Activated naive CD4-positive, alpha-beta T cell treated with anti-CD3 and anti-CD28 coated beads for 36 hours (primary cell): ENCODE measurements at regions not wholly inside any gene's neighbourhood (a gene's known extent, or its start where the extent isn't known, plus 50 kb on each side); places are given as distances from the start of the nearest gene placed in this dataset.
A peak's percentile ranks its signal among the peaks of the same experiment; 100 is the strongest.

Source experiments
- CTCF ChIA-PET: fragments of 350-600 bp; sonication (Branson Sonifier 250); formaldehyde crosslinking; loops from one replicate; lab custom pipeline; 2021; ENCODE audit warnings: antibody characterized with exemption; lab: Charles Lee
- DNase-seq: peaks from one replicate; pipeline ENCODE4 v3.0.0-alpha.2; 2020
- H3K27ac Mint-ChIP-seq: one replicate; pipeline ENCODE4 v1.8.0; 2021; ENCODE audit warnings: mild to moderate bottlenecking, mixed read lengths
- H3K27me3 Mint-ChIP-seq: one replicate; pipeline ENCODE4 v1.8.0; 2021; ENCODE audit warnings: low read depth, mixed read lengths
- H3K36me3 Mint-ChIP-seq: one replicate; pipeline ENCODE4 v1.8.0; 2021; ENCODE audit warnings: low read depth, mixed read lengths
- H3K4me1 Mint-ChIP-seq: one replicate; pipeline ENCODE4 v1.8.0; 2021; ENCODE audit warnings: low read depth, mixed read lengths
- H3K4me3 Mint-ChIP-seq: one replicate; pipeline ENCODE4 v1.8.0; 2021; ENCODE audit warnings: mild to moderate bottlenecking, moderate library complexity, mixed read lengths
- H3K9me3 Mint-ChIP-seq: one replicate; pipeline ENCODE4 v1.8.0; 2021; ENCODE audit warnings: mixed read lengths
- intact Hi-C: fragments of 100-400 bp; cut with micrococcal nuclease; formaldehyde crosslinking; loops from one replicate; pipeline ENCODE4 v1.15.1; 2023

DNA sequence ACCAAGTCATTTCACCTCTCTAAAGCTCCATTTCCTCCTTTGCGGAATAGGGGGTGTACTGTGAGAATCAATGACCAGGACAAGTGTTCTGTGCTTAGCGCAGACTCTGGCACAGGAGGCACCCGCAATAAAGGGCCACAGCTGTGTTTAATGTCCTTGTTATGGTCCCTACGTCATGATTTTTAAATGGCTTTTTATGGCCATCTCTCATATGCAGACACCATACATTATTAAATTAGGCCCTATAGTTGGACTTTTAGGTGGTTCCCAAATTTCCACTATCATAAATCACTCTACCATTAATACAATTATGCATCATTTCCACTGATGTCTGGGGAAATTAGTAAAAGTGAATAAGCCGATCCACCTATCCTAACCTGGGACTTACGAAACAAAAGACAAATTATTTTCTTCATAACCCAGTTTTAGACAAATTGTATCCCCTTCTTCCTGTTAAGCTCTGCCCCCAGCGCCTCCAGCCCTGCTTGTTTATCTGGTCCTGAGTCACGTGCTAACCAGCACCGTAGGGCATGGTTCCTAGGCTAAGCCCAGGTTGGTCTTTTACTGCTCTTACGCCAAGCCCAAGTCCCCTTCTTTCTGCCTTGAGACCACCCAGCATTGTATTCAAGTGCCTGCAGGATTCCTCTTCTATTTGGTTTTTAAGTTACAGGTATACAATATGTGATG lies 278.3 kb downstream of the SHQ1 start:
- intact Hi-C loops = no loop called here
- CTCF ChIA-PET = interaction anchor here (0.9 to 1.2 kb wide), 3 partner anchors 18 to 153 kb away, joined by 3 to 4 read pairs (median 3); no protein-coding TSS in a partner anchor
- DNase-seq = no peak
- no peak overlapping the region for H3K4me3 Mint-ChIP-seq
- no peak overlapping the region for H3K27ac Mint-ChIP-seq
- H3K36me3 Mint-ChIP-seq = no peaks in the 10 kb centered on the region
- H3K9me3 Mint-ChIP-seq = no peaks in the 10 kb centered on the region
- H3K4me1 Mint-ChIP-seq = no peaks in the 10 kb centered on the region
- no peaks in the 10 kb centered on the region for H3K27me3 Mint-ChIP-seq

DNA sequence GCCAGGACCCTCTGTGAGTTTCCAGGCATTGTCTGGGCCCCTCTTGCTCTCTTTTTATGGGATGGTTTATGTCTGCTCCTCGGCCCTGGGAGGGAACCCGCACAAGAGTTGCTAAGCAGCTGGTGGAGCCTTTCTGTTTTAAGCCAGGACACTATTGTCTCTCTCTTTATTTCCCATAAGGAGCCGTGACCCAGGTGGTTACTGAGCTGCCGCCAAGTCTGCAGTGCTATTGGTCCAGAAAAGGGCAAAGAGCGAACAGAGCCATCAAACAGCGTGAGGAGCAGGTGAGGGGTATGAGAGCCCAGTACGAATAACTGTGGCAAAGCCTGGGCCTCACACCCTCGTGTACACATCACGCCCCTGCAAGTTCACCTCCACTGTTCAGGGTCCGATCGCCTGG lies 280.2 kb downstream of the SHQ1 start:
- CTCF ChIA-PET = no interaction called here
- intact Hi-C loops = no loop called here
- DNase-seq = no peak
- Mint-ChIP-seq H3K4me1 (no peaks in the 10 kb centered on the region), H3K9me3 (no peaks in the 10 kb centered on the region), H3K4me3 (no peak overlapping the region), H3K36me3 (no peaks in the 10 kb centered on the region), H3K27me3 (no peaks in the 10 kb centered on the region), H3K27ac (no peak overlapping the region)

GRCh38 chr3:72567474-72567873 lies 280.8 kb downstream of the SHQ1 start:
- Mint-ChIP-seq H3K27me3 (no peaks in the 10 kb centered on the region), H3K27ac (no peak overlapping the region), H3K36me3 (no peaks in the 10 kb centered on the region), H3K4me1 (no peaks in the 10 kb centered on the region), H3K9me3 (no peaks in the 10 kb centered on the region), H3K4me3 (no peak overlapping the region)
- DNase-seq = no peak
- intact Hi-C loops = no loop called here
- CTCF ChIA-PET = no interaction called here

- no peaks in the 10 kb centered on the region for H3K4me1 Mint-ChIP-seq
- H3K36me3 Mint-ChIP-seq = no peaks in the 10 kb centered on the region
- intact Hi-C loops = no loop called here
Measured at GRCh38 chr3:72565593-72565992, 282.7 kb downstream of the SHQ1 start.

DNA sequence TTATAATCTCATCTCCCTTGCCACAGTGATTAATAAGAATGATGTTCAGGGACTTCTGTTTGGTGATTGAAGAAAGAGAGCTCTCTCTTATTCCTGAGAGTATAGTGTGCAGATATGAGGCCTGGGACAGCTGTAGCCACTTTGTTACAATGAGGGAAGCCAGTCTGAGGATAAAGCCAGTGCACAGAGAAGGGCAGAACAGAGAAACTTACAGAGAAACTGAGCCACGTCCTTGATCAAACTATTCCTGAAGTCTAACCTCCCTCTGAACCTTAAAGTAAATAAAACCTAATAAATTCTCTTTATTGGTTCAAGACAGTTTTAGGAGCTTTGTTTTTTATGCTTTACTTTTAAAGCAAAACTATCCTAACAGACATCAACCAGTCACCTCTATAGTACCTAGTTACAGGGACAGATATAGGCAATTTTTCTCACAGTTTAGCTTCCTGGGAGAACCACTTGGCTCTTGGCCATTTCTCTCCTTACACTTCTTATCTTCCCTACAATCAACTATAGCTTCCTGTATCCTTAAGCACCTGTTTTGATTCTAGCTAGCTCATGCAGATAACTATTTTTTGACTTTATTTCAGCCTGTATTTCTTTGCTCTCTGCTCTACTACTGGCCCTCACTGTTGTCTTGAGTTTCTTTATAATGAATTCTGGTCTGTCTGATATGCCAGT lies 284.4 kb downstream of the SHQ1 start:
- no peak for DNase-seq
- Mint-ChIP-seq H3K9me3 (peaks cover 2% of the 10 kb centered on the region), H3K27me3 (no peaks in the 10 kb centered on the region), H3K4me1 (no peaks in the 10 kb centered on the region), H3K36me3 (no peaks in the 10 kb centered on the region), H3K27ac (no peak overlapping the region), H3K4me3 (no peak overlapping the region)
- CTCF ChIA-PET = no interaction called here
- intact Hi-C loops = no loop called here

More at GRCh38 chr3:72565593-72565992, 282.7 kb downstream of the SHQ1 start:
- H3K9me3 Mint-ChIP-seq = peaks cover 2% of the 10 kb centered on the region
- no peak overlapping the region for H3K27ac Mint-ChIP-seq
- no peak for DNase-seq
- H3K4me3 Mint-ChIP-seq = no peak overlapping the region
- CTCF ChIA-PET = no interaction called here
- H3K27me3 Mint-ChIP-seq = no peaks in the 10 kb centered on the region

GRCh38 chr3:72560846-72561675 lies 287.2 kb downstream of the SHQ1 start:
- Mint-ChIP-seq H3K27me3 (no peaks in the 10 kb centered on the region), H3K4me1 (no peaks in the 10 kb centered on the region), H3K36me3 (peaks cover 3% of the 10 kb centered on the region), H3K27ac (no peak overlapping the region), H3K4me3 (no peak overlapping the region), H3K9me3 (peaks cover 9% of the 10 kb centered on the region)
- intact Hi-C loops = no loop called here
- CTCF ChIA-PET = no interaction called here
- no peak for DNase-seq

DNA sequence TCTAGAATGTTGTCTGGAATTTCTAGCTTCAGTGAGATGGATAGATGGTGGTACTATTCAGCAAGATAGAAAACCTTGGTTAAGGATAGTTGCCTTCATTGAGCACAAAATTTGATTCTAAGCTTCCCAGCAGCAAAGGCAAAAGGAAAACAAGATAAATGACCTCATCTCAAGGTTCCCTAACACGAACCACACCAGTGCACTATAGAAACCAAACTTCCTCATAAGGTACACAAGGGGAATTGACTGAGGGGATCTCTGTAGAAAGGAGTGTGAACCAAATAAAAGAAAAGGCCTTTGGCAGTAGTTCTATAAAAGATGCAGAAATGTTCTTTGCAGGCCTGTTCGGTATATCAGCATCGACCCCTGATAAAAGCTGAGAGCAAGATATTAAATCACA lies 288.9 kb downstream of the SHQ1 start:
- no peaks in the 10 kb centered on the region for H3K27me3 Mint-ChIP-seq
- peaks cover 3% of the 10 kb centered on the region for H3K36me3 Mint-ChIP-seq
- CTCF ChIA-PET = no interaction called here
- no peak overlapping the region for H3K27ac Mint-ChIP-seq
- H3K4me3 Mint-ChIP-seq = no peak overlapping the region
- peaks cover 14% of the 10 kb centered on the region for H3K9me3 Mint-ChIP-seq
- no peak for DNase-seq
- no peaks in the 10 kb centered on the region for H3K4me1 Mint-ChIP-seq
- intact Hi-C loops = no loop called here

DNA sequence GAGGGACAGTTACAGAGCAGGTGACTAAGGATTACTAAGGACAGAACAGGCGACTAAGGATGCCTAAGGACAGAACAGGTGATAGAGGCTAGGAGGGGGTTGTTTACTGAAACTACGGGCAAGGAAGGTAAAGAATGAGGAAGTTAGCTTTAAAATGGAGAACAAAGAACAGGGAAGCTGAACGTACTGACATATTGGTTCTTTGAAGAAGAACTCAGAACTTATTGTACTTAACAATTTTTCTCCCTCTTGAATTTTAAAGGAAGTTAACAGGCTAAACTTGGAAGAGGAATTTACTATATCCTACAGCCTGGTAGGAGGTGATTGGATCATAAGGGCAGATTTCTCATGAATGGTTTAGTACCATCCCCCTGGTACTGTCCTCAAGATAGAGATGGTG lies 290.2 kb downstream of the SHQ1 start:
- H3K36me3 Mint-ChIP-seq = peaks cover 3% of the 10 kb centered on the region
- H3K27me3 Mint-ChIP-seq = no peaks in the 10 kb centered on the region
- no peak overlapping the region for H3K27ac Mint-ChIP-seq
- H3K4me1 Mint-ChIP-seq = no peaks in the 10 kb centered on the region
- no peak overlapping the region for H3K4me3 Mint-ChIP-seq
- CTCF ChIA-PET = no interaction called here
- DNase-seq = no peak
- intact Hi-C loops = no loop called here
- peaks cover 14% of the 10 kb centered on the region for H3K9me3 Mint-ChIP-seq

DNA sequence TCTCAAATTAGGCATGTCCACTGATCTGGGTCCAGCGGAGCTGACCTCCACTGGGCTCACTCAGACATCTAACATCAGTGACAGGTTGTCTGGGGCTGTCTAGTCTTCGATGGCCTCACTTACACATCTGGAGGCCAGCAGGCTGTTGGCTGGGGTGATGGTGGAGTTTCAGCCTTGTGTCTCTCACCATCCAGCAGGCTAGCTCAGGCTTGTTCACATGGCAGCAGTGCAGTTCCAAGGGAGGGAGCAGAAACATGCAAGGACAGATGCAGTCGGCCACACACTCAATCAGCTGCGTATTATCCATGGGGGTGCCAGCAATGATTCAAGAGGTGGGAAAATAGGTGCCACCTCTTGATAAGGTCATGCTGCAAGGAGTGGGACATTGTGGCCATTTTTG lies 292.5 kb downstream of the SHQ1 start:
- DNase-seq = no peak
- Mint-ChIP-seq H3K9me3 (peaks cover 12% of the 10 kb centered on the region), H3K4me1 (no peaks in the 10 kb centered on the region), H3K27ac (no peak overlapping the region), H3K27me3 (no peaks in the 10 kb centered on the region), H3K4me3 (no peak overlapping the region), H3K36me3 (peaks cover 3% of the 10 kb centered on the region)
- CTCF ChIA-PET = interaction anchor here (0.6 kb wide), 1 partner anchor 110 kb away, joined by 4 read pairs; no protein-coding TSS in a partner anchor
- intact Hi-C loops = no loop called here

GRCh38 chr3:72554689-72555088 lies 293.6 kb downstream of the SHQ1 start:
- Mint-ChIP-seq H3K4me1 (peaks cover 7% of the 10 kb centered on the region), H3K27ac (no peak overlapping the region), H3K27me3 (no peaks in the 10 kb centered on the region), H3K9me3 (peaks cover 12% of the 10 kb centered on the region), H3K36me3 (peaks cover 3% of the 10 kb centered on the region), H3K4me3 (no peak overlapping the region)
- intact Hi-C loops = no loop called here
- CTCF ChIA-PET = no interaction called here
- no peak for DNase-seq

GRCh38 chr3:72553298-72553697 lies 294.9 kb downstream of the SHQ1 start:
- Mint-ChIP-seq H3K4me1 (peaks cover 14% of the 10 kb centered on the region), H3K36me3 (peaks cover 3% of the 10 kb centered on the region), H3K27ac (no peak overlapping the region), H3K9me3 (peaks cover 12% of the 10 kb centered on the region), H3K27me3 (no peaks in the 10 kb centered on the region), H3K4me3 (no peak overlapping the region)
- DNase-seq = no peak
- CTCF ChIA-PET = interaction anchor here (1.1 kb wide), 1 partner anchor 25 kb away, joined by 3 read pairs; no protein-coding TSS in a partner anchor
- intact Hi-C loops = no loop called here

DNA sequence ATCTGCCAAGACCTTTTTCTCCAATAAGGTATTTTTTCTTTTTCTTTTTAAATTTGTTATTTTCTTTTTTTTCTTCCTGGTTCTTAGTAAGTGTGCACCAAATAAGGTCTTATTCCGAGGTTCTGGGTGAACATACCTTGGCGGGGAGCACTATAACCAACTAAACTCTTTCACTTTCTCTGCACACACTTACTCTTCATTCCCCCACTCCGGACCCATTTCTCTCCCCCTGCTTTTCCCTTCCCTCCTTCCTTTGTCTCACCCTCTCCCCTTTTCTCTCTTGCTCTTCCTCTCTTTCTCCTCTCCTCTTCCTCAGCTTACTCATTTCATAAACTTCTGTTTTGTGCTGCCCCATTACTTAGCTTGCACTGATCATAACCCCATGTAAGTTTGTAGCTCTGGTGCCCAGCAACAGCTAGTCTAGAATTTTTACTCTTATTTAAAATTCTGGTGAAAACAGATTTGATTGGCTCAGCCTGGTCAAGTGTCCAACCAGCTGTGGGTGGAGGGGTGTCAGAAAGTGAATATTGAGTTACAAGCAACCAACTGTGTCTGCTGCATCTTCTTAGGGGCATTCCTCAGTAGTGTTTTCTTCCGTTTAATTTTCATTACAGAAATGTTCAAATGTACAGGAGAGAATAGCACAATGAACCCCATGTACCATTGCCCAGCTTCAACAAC lies 297.5 kb downstream of the SHQ1 start:
- peak overlapping the region; percentile 70 for H3K4me3 Mint-ChIP-seq
- DNase-seq = no peak
- intact Hi-C loops = no loop called here
- no peaks in the 10 kb centered on the region for H3K36me3 Mint-ChIP-seq
- peaks cover 14% of the 10 kb centered on the region for H3K4me1 Mint-ChIP-seq
- CTCF ChIA-PET = interaction anchor here (0.6 kb wide), 1 partner anchor 1208 kb away, joined by 3 read pairs; no protein-coding TSS in a partner anchor
- no peak overlapping the region for H3K27ac Mint-ChIP-seq
- no peaks in the 10 kb centered on the region for H3K27me3 Mint-ChIP-seq
- H3K9me3 Mint-ChIP-seq = peaks cover 3% of the 10 kb centered on the region
